HG03378 (cell line): ENCODE measurements at regions not wholly inside any gene's neighbourhood (a gene's known extent, or its start where the extent isn't known, plus 50 kb on each side); places are given as distances from the start of the nearest gene placed in this dataset.
"Not testable (repeated sequence)": the region's sequence is repeated elsewhere in the genome, so short reads cannot be mapped to it uniquely, and the experiment has no call there.

Source experiments
- ATAC-seq: cut with Tn5 transposase; IDR thresholded peaks from one replicate; pipeline ENCODE4 v1.9.1; 2021; ENCODE audit warnings: mild to moderate bottlenecking, moderate library complexity; ENCODE audit not compliant: unreplicated experiment

GRCh38 chr15:22238959-22239805, 158.9 kb downstream of the OR4M2 start:
- ATAC-seq, result not testable (repeated sequence)

- ATAC-seq, result no peak
Observed at GRCh38 chr15:22239806-22240180, 159.5 kb downstream of the OR4M2 start.

GRCh38 chr15:22240403-22240802, 160.1 kb downstream of the OR4M2 start:
- no peak for ATAC-seq

GRCh38 chr15:22240986-22241385, 160.7 kb downstream of the OR4M2 start:
- no peak for ATAC-seq

GRCh38 chr15:22241451-22241850, 161.1 kb downstream of the OR4M2 start:
- ATAC-seq, result no peak

- ATAC-seq, result not testable (repeated sequence)
Observed at GRCh38 chr15:22242311-22242710, 162.0 kb downstream of the OR4M2 start.

GRCh38 chr15:22243440-22244130, 163.3 kb downstream of the OR4M2 start:
- no peak for ATAC-seq

GRCh38 chr15:22249511-22249910, 169.2 kb downstream of the OR4M2 start:
- not testable (repeated sequence) for ATAC-seq

GRCh38 chr15:22250501-22251290, 170.4 kb downstream of the OR4M2 start:
- not testable (repeated sequence) for ATAC-seq

GRCh38 chr15:22251422-22251821, 171.1 kb downstream of the OR4M2 start:
- ATAC-seq, result no peak

- ATAC-seq, result not testable (repeated sequence)
Observed at GRCh38 chr15:22252047-22252446, 171.7 kb downstream of the OR4M2 start.

- ATAC-seq, result not testable (repeated sequence)
Observed at GRCh38 chr15:22252521-22252920, 172.2 kb downstream of the OR4M2 start.

- ATAC-seq, result not testable (repeated sequence)
Observed at GRCh38 chr15:22253002-22253675, 172.8 kb downstream of the OR4M2 start.

GRCh38 chr15:22253676-22254408, 173.5 kb downstream of the OR4M2 start:
- peak; percentile 88 for ATAC-seq

- ATAC-seq, result peak; percentile 33
Observed at GRCh38 chr15:22254409-22255045, 174.2 kb downstream of the OR4M2 start.

GRCh38 chr15:22255606-22256005, 175.3 kb downstream of the OR4M2 start:
- not testable (repeated sequence) for ATAC-seq

- ATAC-seq, result not testable (repeated sequence)
Observed at GRCh38 chr15:22256389-22257046, 176.2 kb downstream of the OR4M2 start.

GRCh38 chr15:22257047-22258008, 177.0 kb downstream of the OR4M2 start:
- ATAC-seq, result no peak
